Neural cell (in vitro differentiated cells): ENCODE measurements at regions not wholly inside any gene's neighbourhood (a gene's known extent, or its start where the extent isn't known, plus 50 kb on each side); places are given as distances from the start of the nearest gene placed in this dataset.
"Not testable (repeated sequence)": the region's sequence is repeated elsewhere in the genome, so short reads cannot be mapped to it uniquely, and the experiment has no call there.

ENCODE experiments used
- H2AFZ ChIP-seq: fragments of 200-600, 300-800 bp; sonication (generic), shearing (Covaris generic); 2 replicates; pipeline ENCODE4 v1.6.0; 2014; ENCODE audit warnings: low read depth, mild to moderate bottlenecking, antibody characterized with exemption, low read length, moderate library complexity
- H3F3A ChIP-seq: fragments of 200-600 bp; shearing (Covaris generic); 2 replicates; pipeline ENCODE4 v1.6.1; 2016; ENCODE audit warnings: mild to moderate bottlenecking, moderate library complexity, mixed read lengths, antibody characterized with exemption, low read length; ENCODE audit not compliant: insufficient read depth, poor library complexity, severe bottlenecking
- H3K27ac ChIP-seq: fragments of 200-600, 300-800 bp; sonication (generic), shearing (Covaris generic); 2 replicates; pipeline ENCODE4 v1.5.1; 2014; ENCODE audit warnings: mild to moderate bottlenecking, low read length, moderate library complexity
- H3K27me3 ChIP-seq: fragments of 300-800, 200-600 bp; sonication (generic), shearing (Covaris generic); 2 replicates; pipeline ENCODE4 v1.6.0; 2014; ENCODE audit warnings: mild to moderate bottlenecking, low read depth, low read length, moderate library complexity; ENCODE audit not compliant: insufficient read depth
- H3K36me3 ChIP-seq: fragments of 300-800, 200-600 bp; sonication (generic), shearing (Covaris generic); 2 replicates; pipeline ENCODE4 v1.5.1; 2014; ENCODE audit warnings: mild to moderate bottlenecking, antibody characterized with exemption, low read length, moderate library complexity; ENCODE audit not compliant: insufficient read depth
- H3K4me2 ChIP-seq: fragments of 300-800, 200-600 bp; sonication (generic), shearing (Covaris generic); 2 replicates; pipeline ENCODE4 v1.6.0; 2014; ENCODE audit warnings: mild to moderate bottlenecking, low read length
- H3K4me3 ChIP-seq: fragments of 300-800, 200-600 bp; sonication (generic), shearing (Covaris generic); 2 replicates; pipeline ENCODE4 v1.5.1; 2014; ENCODE audit warnings: mild to moderate bottlenecking, low read length, moderate library complexity
- H3K79me2 ChIP-seq: fragments of 200-600 bp; shearing (Covaris generic); replicated peaks from 2 replicates; pipeline ENCODE4 v1.6.0; 2014; ENCODE audit warnings: mild to moderate bottlenecking, low read length, moderate library complexity; ENCODE audit not compliant: insufficient read depth
- H3K9ac ChIP-seq: fragments of 300-800, 200-600 bp; sonication (generic), shearing (Covaris generic); 2 replicates; pipeline ENCODE4 v1.6.1; 2016; ENCODE audit warnings: mild to moderate bottlenecking, low read length, mixed read lengths
- H3K9me2 ChIP-seq: fragments of 200-600 bp; shearing (Covaris generic); 2 replicates; pipeline ENCODE4 v1.6.1; 2016; ENCODE audit warnings: mild to moderate bottlenecking, low read length, mixed read lengths; ENCODE audit not compliant: insufficient read depth
- H3K9me3 ChIP-seq: fragments of 200-600, 300-800 bp; sonication (generic), shearing (Covaris generic); 2 replicates; pipeline ENCODE4 v1.6.1; 2016; ENCODE audit warnings: mild to moderate bottlenecking, mixed run types, low read length, moderate library complexity, mixed read lengths
- H4K20me1 ChIP-seq: fragments of 200-600 bp; shearing (Covaris generic); 2 replicates; pipeline ENCODE4 v1.6.1; 2016; ENCODE audit warnings: mild to moderate bottlenecking, mixed run types; ENCODE audit not compliant: insufficient read depth
- EP300 ChIP-seq: fragments of 450-650 bp; conservative IDR thresholded peaks from 2 replicates; pipeline ENCODE4 v1.6.1; 2014; ENCODE audit warnings: antibody characterized with exemption, mild to moderate bottlenecking, moderate library complexity; ENCODE audit not compliant: poor library complexity, severe bottlenecking
- EZH2 ChIP-seq: fragments of 200-600, 300-800 bp; shearing (Covaris generic), sonication (generic); IDR thresholded peaks from 2 replicates; pipeline ENCODE4 v1.6.1; 2014; ENCODE audit warnings: antibody characterized with exemption, low read length, borderline replicate concordance, mild to moderate bottlenecking; ENCODE audit not compliant: insufficient read depth, poor library complexity, severe bottlenecking
- MXI1 ChIP-seq: fragments of 450-650 bp; conservative IDR thresholded peaks from 2 replicates; pipeline ENCODE4 v1.6.1; 2014; ENCODE audit warnings: antibody characterized with exemption, mild to moderate bottlenecking; ENCODE audit not compliant: poor library complexity, severe bottlenecking
- POLR2AphosphoS5 ChIP-seq: IDR thresholded peaks from 2 replicates; pipeline ENCODE4 v1.6.1; 2012
- RAD21 ChIP-seq: fragments of 450-650 bp; conservative IDR thresholded peaks from 2 replicates; pipeline ENCODE4 v1.6.1; 2014; ENCODE audit warnings: antibody characterized with exemption, mild to moderate bottlenecking, moderate library complexity
- SMC3 ChIP-seq: fragments of 450-650 bp; conservative IDR thresholded peaks from 2 replicates; pipeline ENCODE4 v1.6.1; 2014; ENCODE audit warnings: antibody characterized with exemption, mild to moderate bottlenecking, moderate library complexity; ENCODE audit not compliant: poor library complexity
- TAF1 ChIP-seq: IDR thresholded peaks from 2 replicates; pipeline ENCODE4 v1.6.1; 2012; ENCODE audit warnings: low read depth
- TF ChIP-seq, protein P1 (sequence below): fragments of 450-650 bp; IDR thresholded peaks from 2 replicates; pipeline ENCODE4 v1.5.1; 2014; ENCODE audit warnings: antibody characterized with exemption, mild to moderate bottlenecking, moderate library complexity; ENCODE audit not compliant: poor library complexity, severe bottlenecking
- TF ChIP-seq, protein P2 (sequence below): IDR thresholded peaks from 2 replicates; pipeline ENCODE4 v1.6.1; 2012; ENCODE audit warnings: borderline replicate concordance

DNA sequence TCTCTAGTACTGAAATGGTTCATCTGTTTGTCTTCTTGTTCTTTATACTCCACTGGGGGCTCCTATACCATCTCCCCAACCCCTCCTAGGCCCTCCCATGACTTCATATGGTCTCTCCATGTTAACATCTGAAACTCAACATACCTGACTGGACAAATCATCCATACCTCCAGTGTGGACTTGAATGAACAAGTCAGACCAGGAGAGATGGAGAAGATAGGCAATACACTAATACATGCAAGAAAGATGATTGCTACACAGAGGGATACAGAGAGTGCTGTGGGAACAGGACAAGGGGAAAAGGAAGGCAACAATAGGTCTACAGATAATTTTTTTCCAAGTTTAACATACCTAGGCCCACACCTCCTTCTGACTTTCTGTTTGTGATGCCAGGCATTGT, 175.1 kb downstream of the FHIP1A start:
- Histone ChIP-seq H3K9me3 (no peaks in the 10 kb centered on the region), H3F3A (no peaks in the 10 kb centered on the region), H3K9ac (no peak overlapping the region), H3K27ac (no peak overlapping the region), H2AFZ (no peak overlapping the region), H4K20me1 (no peaks in the 10 kb centered on the region), H3K36me3 (no peaks in the 10 kb centered on the region), H3K4me3 (no peak overlapping the region), H3K79me2 (no peaks in the 10 kb centered on the region), H3K4me2 (no peak overlapping the region), H3K9me2 (no peaks in the 10 kb centered on the region), H3K27me3 (no peaks in the 10 kb centered on the region)
- TF ChIP-seq EP300 (no peak), SMC3 (no peak), RAD21 (no peak), MXI1 (no peak), POLR2AphosphoS5 (no peak), EZH2 (no peak), TAF1 (no peak)
- TF ChIP-seq, protein P1, sequence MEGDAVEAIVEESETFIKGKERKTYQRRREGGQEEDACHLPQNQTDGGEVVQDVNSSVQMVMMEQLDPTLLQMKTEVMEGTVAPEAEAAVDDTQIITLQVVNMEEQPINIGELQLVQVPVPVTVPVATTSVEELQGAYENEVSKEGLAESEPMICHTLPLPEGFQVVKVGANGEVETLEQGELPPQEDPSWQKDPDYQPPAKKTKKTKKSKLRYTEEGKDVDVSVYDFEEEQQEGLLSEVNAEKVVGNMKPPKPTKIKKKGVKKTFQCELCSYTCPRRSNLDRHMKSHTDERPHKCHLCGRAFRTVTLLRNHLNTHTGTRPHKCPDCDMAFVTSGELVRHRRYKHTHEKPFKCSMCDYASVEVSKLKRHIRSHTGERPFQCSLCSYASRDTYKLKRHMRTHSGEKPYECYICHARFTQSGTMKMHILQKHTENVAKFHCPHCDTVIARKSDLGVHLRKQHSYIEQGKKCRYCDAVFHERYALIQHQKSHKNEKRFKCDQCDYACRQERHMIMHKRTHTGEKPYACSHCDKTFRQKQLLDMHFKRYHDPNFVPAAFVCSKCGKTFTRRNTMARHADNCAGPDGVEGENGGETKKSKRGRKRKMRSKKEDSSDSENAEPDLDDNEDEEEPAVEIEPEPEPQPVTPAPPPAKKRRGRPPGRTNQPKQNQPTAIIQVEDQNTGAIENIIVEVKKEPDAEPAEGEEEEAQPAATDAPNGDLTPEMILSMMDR: no peak
- TF ChIP-seq, protein P2, sequence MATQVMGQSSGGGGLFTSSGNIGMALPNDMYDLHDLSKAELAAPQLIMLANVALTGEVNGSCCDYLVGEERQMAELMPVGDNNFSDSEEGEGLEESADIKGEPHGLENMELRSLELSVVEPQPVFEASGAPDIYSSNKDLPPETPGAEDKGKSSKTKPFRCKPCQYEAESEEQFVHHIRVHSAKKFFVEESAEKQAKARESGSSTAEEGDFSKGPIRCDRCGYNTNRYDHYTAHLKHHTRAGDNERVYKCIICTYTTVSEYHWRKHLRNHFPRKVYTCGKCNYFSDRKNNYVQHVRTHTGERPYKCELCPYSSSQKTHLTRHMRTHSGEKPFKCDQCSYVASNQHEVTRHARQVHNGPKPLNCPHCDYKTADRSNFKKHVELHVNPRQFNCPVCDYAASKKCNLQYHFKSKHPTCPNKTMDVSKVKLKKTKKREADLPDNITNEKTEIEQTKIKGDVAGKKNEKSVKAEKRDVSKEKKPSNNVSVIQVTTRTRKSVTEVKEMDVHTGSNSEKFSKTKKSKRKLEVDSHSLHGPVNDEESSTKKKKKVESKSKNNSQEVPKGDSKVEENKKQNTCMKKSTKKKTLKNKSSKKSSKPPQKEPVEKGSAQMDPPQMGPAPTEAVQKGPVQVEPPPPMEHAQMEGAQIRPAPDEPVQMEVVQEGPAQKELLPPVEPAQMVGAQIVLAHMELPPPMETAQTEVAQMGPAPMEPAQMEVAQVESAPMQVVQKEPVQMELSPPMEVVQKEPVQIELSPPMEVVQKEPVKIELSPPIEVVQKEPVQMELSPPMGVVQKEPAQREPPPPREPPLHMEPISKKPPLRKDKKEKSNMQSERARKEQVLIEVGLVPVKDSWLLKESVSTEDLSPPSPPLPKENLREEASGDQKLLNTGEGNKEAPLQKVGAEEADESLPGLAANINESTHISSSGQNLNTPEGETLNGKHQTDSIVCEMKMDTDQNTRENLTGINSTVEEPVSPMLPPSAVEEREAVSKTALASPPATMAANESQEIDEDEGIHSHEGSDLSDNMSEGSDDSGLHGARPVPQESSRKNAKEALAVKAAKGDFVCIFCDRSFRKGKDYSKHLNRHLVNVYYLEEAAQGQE: no peak

DNA sequence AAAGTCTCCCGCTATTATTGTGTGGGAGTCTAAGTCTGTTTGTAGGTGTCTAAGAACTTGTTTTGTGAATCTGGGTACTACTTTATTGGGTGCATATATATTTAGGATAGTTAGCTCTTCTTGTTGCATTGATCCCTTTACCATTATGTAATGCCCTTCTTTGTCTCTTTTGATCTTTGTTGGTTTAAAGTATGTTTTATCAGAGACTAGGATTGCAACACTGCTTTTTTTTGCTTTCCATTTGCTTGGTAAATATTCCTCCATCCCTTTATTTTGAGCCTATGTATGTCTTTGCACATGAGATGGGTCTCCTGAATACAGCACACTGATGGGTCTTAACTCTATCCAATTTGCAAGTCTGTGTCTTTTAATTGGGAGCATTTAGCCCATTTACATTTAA, 165.2 kb downstream of the GATB start:
- H3F3A ChIP-seq, H3K27ac ChIP-seq, H3K79me2 ChIP-seq, H3K4me3 ChIP-seq, H3K9me2 ChIP-seq, H3K4me2 ChIP-seq, H3K9ac ChIP-seq, H3K36me3 ChIP-seq, H2AFZ ChIP-seq, H3K27me3 ChIP-seq, H3K9me3 ChIP-seq, H4K20me1 ChIP-seq: not testable (repeated sequence)

GRCh38 chr4:151597691-151598090, 163.1 kb downstream of the GATB start:
- not testable (repeated sequence) for H3K79me2 ChIP-seq, H4K20me1 ChIP-seq, H3K4me2 ChIP-seq, H3K27ac ChIP-seq, H3K27me3 ChIP-seq, H3F3A ChIP-seq, H3K9me3 ChIP-seq, H2AFZ ChIP-seq, H3K9me2 ChIP-seq, H3K36me3 ChIP-seq, H3K4me3 ChIP-seq, H3K9ac ChIP-seq
